Activated T-helper 2 cell treated with anti-CD3 and anti-CD28 coated beads, Interferon-gamma antibody, Interleukin-2, Interleukin-4, amounts not matched to agents 10 μg/mL and 5 μg/mL and 100 μg/mL, durations not matched to agents 14 hours and 24 hours and 36 hours (primary cell): ENCODE measurements at regions not wholly inside any gene's neighbourhood (a gene's known extent, or its start where the extent isn't known, plus 50 kb on each side); places are given as distances from the start of the nearest gene placed in this dataset.
"Not testable (repeated sequence)": the region's sequence is repeated elsewhere in the genome, so short reads cannot be mapped to it uniquely, and the experiment has no call there.

Experiments
- DNase-seq: peaks from one replicate; pipeline ENCODE4 v3.0.0; 2021; ENCODE audit warnings: low spot score
- H3K27ac Mint-ChIP-seq: one replicate; pipeline ENCODE4 v1.8.0; 2021; ENCODE audit warnings: mixed read lengths
- H3K27me3 Mint-ChIP-seq: one replicate; pipeline ENCODE4 v1.8.0; 2021; ENCODE audit warnings: low read depth, mixed read lengths
- H3K36me3 Mint-ChIP-seq: one replicate; pipeline ENCODE4 v1.8.0; 2021; ENCODE audit warnings: low read depth, mixed read lengths
- H3K4me1 Mint-ChIP-seq: one replicate; pipeline ENCODE4 v1.8.0; 2021; ENCODE audit warnings: low read depth, mixed read lengths
- H3K4me3 Mint-ChIP-seq: one replicate; pipeline ENCODE4 v1.8.0; 2021; ENCODE audit warnings: low read depth, mild to moderate bottlenecking, moderate library complexity, mixed read lengths
- H3K9me3 Mint-ChIP-seq: one replicate; pipeline ENCODE4 v1.8.0; 2021; ENCODE audit warnings: mixed read lengths
- intact Hi-C: fragments of 100-400 bp; cut with micrococcal nuclease; formaldehyde crosslinking; loops from one replicate; pipeline ENCODE4 v1.15.1; 2023

- H3K4me3 Mint-ChIP-seq, H3K36me3 Mint-ChIP-seq, H3K9me3 Mint-ChIP-seq, H3K27ac Mint-ChIP-seq, H3K4me1 Mint-ChIP-seq, intact Hi-C loops, DNase-seq, H3K27me3 Mint-ChIP-seq: not testable (repeated sequence)
Measured at GRCh38 chrX:121574384-121574783, 527.0 kb downstream of the GLUD2 start.

- Mint-ChIP-seq H3K4me3 (no peak overlapping the region), H3K4me1 (peaks cover 2% of the 10 kb centered on the region), H3K27ac (no peak overlapping the region), H3K36me3 (no peaks in the 10 kb centered on the region), H3K9me3 (no peaks in the 10 kb centered on the region), H3K27me3 (no peaks in the 10 kb centered on the region)
- no peak for DNase-seq
- intact Hi-C loops = loop anchor here (5.0 kb wide), 2 partner anchors 272 to 322 kb away; no protein-coding TSS in a partner anchor
Measured at GRCh38 chrX:121579016-121579760, 531.8 kb downstream of the GLUD2 start.

- H3K4me3 Mint-ChIP-seq = no peak overlapping the region
- DNase-seq = no peak
- no peaks in the 10 kb centered on the region for H3K9me3 Mint-ChIP-seq
- H3K27ac Mint-ChIP-seq = no peak overlapping the region
- intact Hi-C loops = no loop called here
- peaks cover 2% of the 10 kb centered on the region for H3K4me1 Mint-ChIP-seq
- no peaks in the 10 kb centered on the region for H3K27me3 Mint-ChIP-seq
- no peaks in the 10 kb centered on the region for H3K36me3 Mint-ChIP-seq
Measured at GRCh38 chrX:121581885-121582284, 534.5 kb downstream of the GLUD2 start.

- H3K27me3 Mint-ChIP-seq = no peaks in the 10 kb centered on the region
- no peak for DNase-seq
- H3K27ac Mint-ChIP-seq = no peak overlapping the region
- intact Hi-C loops = no loop called here
- H3K4me3 Mint-ChIP-seq = no peak overlapping the region
- H3K4me1 Mint-ChIP-seq = no peaks in the 10 kb centered on the region
- H3K9me3 Mint-ChIP-seq = no peaks in the 10 kb centered on the region
- no peaks in the 10 kb centered on the region for H3K36me3 Mint-ChIP-seq
Measured at GRCh38 chrX:121585626-121586025, 538.2 kb downstream of the GLUD2 start.

GRCh38 chrX:121592884-121593283, 545.5 kb downstream of the GLUD2 start:
- intact Hi-C loops = no loop called here
- Mint-ChIP-seq H3K4me3 (no peak overlapping the region), H3K9me3 (no peaks in the 10 kb centered on the region), H3K27me3 (no peaks in the 10 kb centered on the region), H3K27ac (no peak overlapping the region), H3K36me3 (no peaks in the 10 kb centered on the region), H3K4me1 (no peaks in the 10 kb centered on the region)
- no peak for DNase-seq

GRCh38 chrX:121598356-121598755, 550.9 kb downstream of the GLUD2 start:
- H3K4me3 Mint-ChIP-seq = no peak overlapping the region
- intact Hi-C loops = no loop called here
- no peaks in the 10 kb centered on the region for H3K27me3 Mint-ChIP-seq
- H3K9me3 Mint-ChIP-seq = no peaks in the 10 kb centered on the region
- no peak for DNase-seq
- no peaks in the 10 kb centered on the region for H3K36me3 Mint-ChIP-seq
- no peaks in the 10 kb centered on the region for H3K4me1 Mint-ChIP-seq
- H3K27ac Mint-ChIP-seq = no peak overlapping the region

- intact Hi-C loops = no loop called here
- Mint-ChIP-seq H3K27ac (no peak overlapping the region), H3K27me3 (no peaks in the 10 kb centered on the region), H3K36me3 (no peaks in the 10 kb centered on the region), H3K4me1 (no peaks in the 10 kb centered on the region), H3K9me3 (no peaks in the 10 kb centered on the region), H3K4me3 (no peak overlapping the region)
- DNase-seq = no peak
Measured at GRCh38 chrX:121635141-121635540, 587.7 kb downstream of the GLUD2 start.

- no peak overlapping the region for H3K4me3 Mint-ChIP-seq
- peaks cover 3% of the 10 kb centered on the region for H3K4me1 Mint-ChIP-seq
- no peak overlapping the region for H3K27ac Mint-ChIP-seq
- intact Hi-C loops = loop anchor here (10.0 kb wide), 1 partner anchor 845 kb away; no protein-coding TSS in a partner anchor
- H3K36me3 Mint-ChIP-seq = no peaks in the 10 kb centered on the region
- DNase-seq = no peak
- H3K27me3 Mint-ChIP-seq = no peaks in the 10 kb centered on the region
- H3K9me3 Mint-ChIP-seq = no peaks in the 10 kb centered on the region
Measured at GRCh38 chrX:121639781-121640180, 592.4 kb downstream of the GLUD2 start.

- no peak overlapping the region for H3K27ac Mint-ChIP-seq
- no peak for DNase-seq
- no peaks in the 10 kb centered on the region for H3K9me3 Mint-ChIP-seq
- no peaks in the 10 kb centered on the region for H3K27me3 Mint-ChIP-seq
- peaks cover 3% of the 10 kb centered on the region for H3K4me1 Mint-ChIP-seq
- H3K36me3 Mint-ChIP-seq = no peaks in the 10 kb centered on the region
- no peak overlapping the region for H3K4me3 Mint-ChIP-seq
- intact Hi-C loops = loop anchor here (10.0 kb wide), 1 partner anchor 847 kb away; no protein-coding TSS in a partner anchor
Measured at GRCh38 chrX:121641560-121641959, 594.1 kb downstream of the GLUD2 start.

GRCh38 chrX:121642415-121642814, 595.0 kb downstream of the GLUD2 start:
- Mint-ChIP-seq H3K9me3 (no peaks in the 10 kb centered on the region), H3K36me3 (no peaks in the 10 kb centered on the region), H3K4me1 (peaks cover 3% of the 10 kb centered on the region), H3K27me3 (no peaks in the 10 kb centered on the region), H3K27ac (no peak overlapping the region), H3K4me3 (no peak overlapping the region)
- intact Hi-C loops = loop anchor here (10.0 kb wide), 1 partner anchor 848 kb away; no protein-coding TSS in a partner anchor
- no peak for DNase-seq

- Mint-ChIP-seq H3K9me3 (no peaks in the 10 kb centered on the region), H3K36me3 (no peaks in the 10 kb centered on the region), H3K4me1 (peaks cover 3% of the 10 kb centered on the region), H3K27me3 (no peaks in the 10 kb centered on the region), H3K4me3 (no peak overlapping the region), H3K27ac (no peak overlapping the region)
- DNase-seq = no peak
- intact Hi-C loops = loop anchor here (5.0 to 10.0 kb wide), 2 partner anchors 487 to 855 kb away; no protein-coding TSS in a partner anchor
Measured at GRCh38 chrX:121649417-121649816, 602.0 kb downstream of the GLUD2 start.

GRCh38 chrX:121655276-121655675, 607.9 kb downstream of the GLUD2 start:
- Mint-ChIP-seq H3K4me3 (no peak overlapping the region), H3K36me3 (no peaks in the 10 kb centered on the region), H3K9me3 (no peaks in the 10 kb centered on the region), H3K4me1 (no peaks in the 10 kb centered on the region), H3K27me3 (no peaks in the 10 kb centered on the region), H3K27ac (no peak overlapping the region)
- intact Hi-C loops = no loop called here
- no peak for DNase-seq

- Mint-ChIP-seq H3K27ac (no peak overlapping the region), H3K4me3 (no peak overlapping the region), H3K4me1 (no peaks in the 10 kb centered on the region), H3K27me3 (no peaks in the 10 kb centered on the region), H3K9me3 (no peaks in the 10 kb centered on the region), H3K36me3 (no peaks in the 10 kb centered on the region)
- no peak for DNase-seq
- intact Hi-C loops = no loop called here
Measured at GRCh38 chrX:121666171-121666570, 618.8 kb downstream of the GLUD2 start.
